Heart right ventricle (tissue), 16 donors: ENCODE measurements at regions not wholly inside any gene's neighbourhood (a gene's known extent, or its start where the extent isn't known, plus 50 kb on each side); places are given as distances from the start of the nearest gene placed in this dataset.

ENCODE experiments used
- ATAC-seq, 8 donors: fragments of 200-7000 bp; cut with Tn5 transposase; one replicate each; pipeline ENCODE4 v1.9.1; 2020; ENCODE audit warnings: mild to moderate bottlenecking in 8 of 8, moderate library complexity in 8 of 8, moderate number of reproducible peaks in 1 of 8
- DNase-seq, 2 donors: peaks; one replicate each; pipeline ENCODE4 v3.0.0-alpha.2; 2020
- H3K27ac ChIP-seq, 10 donors: fragments of 200-600 bp; sonication (generic) in 2 of 10; one replicate each; pipeline versions ENCODE4 v1.5.0 to v1.8.0; 2020 to 2022; ENCODE audit warnings: mild to moderate bottlenecking in 3 of 10
- H3K27me3 ChIP-seq, 7 donors: fragments of 200-600 bp; one replicate each; pipeline ENCODE4 v1.8.0; 2021 to 2022; ENCODE audit warnings: mild to moderate bottlenecking in 2 of 7
- H3K36me3 ChIP-seq, 9 donors: fragments of 200-600 bp; sonication (generic) in 1 of 9; one replicate each; pipeline versions ENCODE4 v1.5.0 to v1.8.0; 2020 to 2022; ENCODE audit warnings: mild to moderate bottlenecking in 2 of 9
- H3K4me1 ChIP-seq, 9 donors: fragments of 200-600 bp; sonication (generic) in 1 of 9; one replicate each; pipeline versions ENCODE4 v1.5.0 to v1.8.0; 2020 to 2022; ENCODE audit warnings: mild to moderate bottlenecking in 4 of 9
- H3K4me3 ChIP-seq, 10 donors: fragments of 200-600 bp; sonication (generic) in 2 of 10; one replicate each; pipeline versions ENCODE4 v1.5.0 to v1.8.0; 2020 to 2022; ENCODE audit warnings: mild to moderate bottlenecking in 7 of 10, moderate library complexity in 2 of 10
- H3K9me3 ChIP-seq, 11 donors: fragments of 200-600 bp in 10 of 11; sonication (generic) in 2 of 11; one replicate each; pipeline versions ENCODE4 v1.5.0 to v1.8.0; 2013 to 2022; ENCODE audit warnings: mild to moderate bottlenecking in 2 of 11, control low read depth in 1 of 11, moderate library complexity in 1 of 11
- WGBS, 2 donors: extraction: QIAGEN DNeasy Blood & Tissue Kit; methylation state at CpG; one replicate each; pipeline ENCODE4 v1.1.7; 2013; ENCODE audit warnings: inconsistent platforms in 1 of 2; 5-methylcytosine and 5-hydroxymethylcytosine counted together
- intact Hi-C, 10 donors: fragments of 100-400 bp; cut with DNase I; formaldehyde crosslinking; loops; one replicate each; pipeline versions ENCODE4 v1.11.1 to v1.14.2; 2022
- TF ChIP-seq, protein P1 (sequence below), 9 donors: fragments of 200-600 bp; sonication (generic) in 2 of 9; IDR thresholded peaks; one replicate each; pipeline versions ENCODE4 v1.5.0 to v1.8.0; 2021 to 2022; ENCODE audit warnings: antibody characterized with exemption in 9 of 9, mild to moderate bottlenecking in 5 of 9, moderate library complexity in 1 of 9
- donor health status: Arrhythmogenic right ventricular cardiomyopathy.
- donor health status: ischemic (EF 13 %, LVEDD 7.1; RV severe dilation, severe dysfunction).
- donor health status: healthy with polysubstance abuse.
- donor health status: DM: no; HTN: yes; CAD: no.
- donor health status: DM: no; HTN: no; CAD: no.
- donor health status: ischemic (EF 25% LVEDD 6.9; RV normal size, moderate dysfunction).
- donor health status: ischemic (EF 25% LVEDD 5.7; RV mildly dilated, moderate dysfunction).
- donor health status: healthy.
- donor health status: DM: yes; HTN: yes; CAD: no.
- donor health status: Ischemic cardiomyopathy.
- donor health status: ischemic (EF 35%, LVEDD 5.7; RV mildly dilated, moderate dysfunction).
- donor health status: nonischemic (EF 11% LVEDD 7.7; RV severe dilation, severe dysfunction).
- donor health status: DM: yes; HTN: yes; CAD: no.
- donor health status: PGD.
- donor health status: ischemic (EF 29% LVEDD 5.4; RV normal size, mild dysfunction).
- donor health status: nonischemic (EF 23%, LVEDD 6.1; RV moderate dilation, normal function).

- Histone ChIP-seq H3K4me1 (peaks cover 0 to 9% (median 0%) of the 10 kb centered on the region in 9 donors), H3K27ac (no peak overlapping the region), H3K9me3 (peaks cover 0 to 3% (median 0%) of the 10 kb centered on the region in 11 donors), H3K36me3 (no peaks in the 10 kb centered on the region), H3K4me3 (no peak overlapping the region), H3K27me3 (peaks cover 0 to 3% (median 0%) of the 10 kb centered on the region in 7 donors)
- peak in 6 of 8 donors; percentile 12 to 61 (median 35) for ATAC-seq
- DNase-seq, result no peak
- 51 to 53% methylated on average over 7 of the region's 7 CpGs for WGBS, 2 donors
- intact Hi-C loops, result loop anchor here in 1 of 10 donors (1.0 kb wide), 1 partner anchor 14 kb away; no protein-coding TSS in a partner anchor
- TF ChIP-seq, protein P1, sequence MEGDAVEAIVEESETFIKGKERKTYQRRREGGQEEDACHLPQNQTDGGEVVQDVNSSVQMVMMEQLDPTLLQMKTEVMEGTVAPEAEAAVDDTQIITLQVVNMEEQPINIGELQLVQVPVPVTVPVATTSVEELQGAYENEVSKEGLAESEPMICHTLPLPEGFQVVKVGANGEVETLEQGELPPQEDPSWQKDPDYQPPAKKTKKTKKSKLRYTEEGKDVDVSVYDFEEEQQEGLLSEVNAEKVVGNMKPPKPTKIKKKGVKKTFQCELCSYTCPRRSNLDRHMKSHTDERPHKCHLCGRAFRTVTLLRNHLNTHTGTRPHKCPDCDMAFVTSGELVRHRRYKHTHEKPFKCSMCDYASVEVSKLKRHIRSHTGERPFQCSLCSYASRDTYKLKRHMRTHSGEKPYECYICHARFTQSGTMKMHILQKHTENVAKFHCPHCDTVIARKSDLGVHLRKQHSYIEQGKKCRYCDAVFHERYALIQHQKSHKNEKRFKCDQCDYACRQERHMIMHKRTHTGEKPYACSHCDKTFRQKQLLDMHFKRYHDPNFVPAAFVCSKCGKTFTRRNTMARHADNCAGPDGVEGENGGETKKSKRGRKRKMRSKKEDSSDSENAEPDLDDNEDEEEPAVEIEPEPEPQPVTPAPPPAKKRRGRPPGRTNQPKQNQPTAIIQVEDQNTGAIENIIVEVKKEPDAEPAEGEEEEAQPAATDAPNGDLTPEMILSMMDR (IDR thresholded peaks at IDR 0.05), result no peak
Observed at GRCh38 chr1:221408117-221408803, 333.6 kb downstream of the DUSP10 start.

- TF ChIP-seq, protein P1 (IDR thresholded peaks at IDR 0.05), result no peak
- Histone ChIP-seq H3K4me1 (peaks cover 0 to 9% (median 0%) of the 10 kb centered on the region in 9 donors), H3K9me3 (peaks cover 0 to 3% (median 0%) of the 10 kb centered on the region in 11 donors), H3K36me3 (no peaks in the 10 kb centered on the region), H3K27me3 (peaks cover 0 to 3% (median 0%) of the 10 kb centered on the region in 7 donors), H3K27ac (no peak overlapping the region), H3K4me3 (no peak overlapping the region)
- ATAC-seq (no peak), DNase-seq (no peak)
- WGBS, 2 donors, result 68 to 75% methylated on average over 3 of the region's 3 CpGs
- intact Hi-C loops, result loop anchor here in 1 of 10 donors (10.0 kb wide), 1 partner anchor 126 kb away; no protein-coding TSS in a partner anchor
Observed at GRCh38 chr1:221411283-221411682, 330.6 kb downstream of the DUSP10 start.

- Histone ChIP-seq H3K36me3 (no peaks in the 10 kb centered on the region), H3K4me3 (no peak overlapping the region), H3K4me1 (peaks cover 0 to 11% (median 0%) of the 10 kb centered on the region in 9 donors), H3K27ac (no peak overlapping the region), H3K9me3 (peaks cover 0 to 3% (median 0%) of the 10 kb centered on the region in 11 donors), H3K27me3 (peaks cover 0 to 3% (median 0%) of the 10 kb centered on the region in 7 donors)
- WGBS, 2 donors, result 84 to 85% methylated on average over 8 of the region's 8 CpGs
- ATAC-seq (no peak), DNase-seq (no peak)
- TF ChIP-seq, protein P1 (IDR thresholded peaks at IDR 0.05), result no peak
- intact Hi-C loops, result loop anchor here in 1 of 10 donors (10.0 kb wide), 1 partner anchor 130 kb away; no protein-coding TSS in a partner anchor
Observed at GRCh38 chr1:221414772-221415539, 326.9 kb downstream of the DUSP10 start.

- Histone ChIP-seq H3K27me3 (peaks cover 0 to 3% (median 0%) of the 10 kb centered on the region in 7 donors), H3K36me3 (no peaks in the 10 kb centered on the region), H3K9me3 (peaks cover 0 to 3% (median 0%) of the 10 kb centered on the region in 11 donors), H3K27ac (no peak overlapping the region), H3K4me1 (peaks cover 0 to 12% (median 0%) of the 10 kb centered on the region in 9 donors), H3K4me3 (no peak overlapping the region)
- ATAC-seq (peak in 1 of 8 donors; percentile 55), DNase-seq (no peak)
- TF ChIP-seq, protein P1 (IDR thresholded peaks at IDR 0.05), result no peak
- WGBS, 2 donors, result 52 to 58% methylated on average over 1 of the region's 1 CpG
- intact Hi-C loops, result loop anchor here in 1 of 10 donors (10.0 kb wide), 1 partner anchor 131 kb away; no protein-coding TSS in a partner anchor
Observed at GRCh38 chr1:221415651-221416050, 326.2 kb downstream of the DUSP10 start.
